B cell (primary cell): ENCODE measurements at regions not wholly inside any gene's neighbourhood (a gene's known extent, or its start where the extent isn't known, plus 50 kb on each side); places are given as distances from the start of the nearest gene placed in this dataset.

Source experiments
- ATAC-seq: fragments of 200-7000 bp; cut with Tn5 transposase; one replicate; pipeline ENCODE4 v1.10.0; 2021; ENCODE audit warnings: low read depth, mild to moderate bottlenecking, moderate number of reproducible peaks, moderate library complexity
- CTCF ChIA-PET: fragments of 350-600 bp; sonication (Branson Sonifier 250); formaldehyde crosslinking; loops from one replicate; lab custom pipeline; 2021; ENCODE audit warnings: antibody characterized with exemption, inconsistent platforms; lab: Charles Lee
- POLR2A ChIA-PET: fragments of 350-600 bp; sonication (Branson Sonifier 250); formaldehyde crosslinking; loops from one replicate; lab custom pipeline; 2021; ENCODE audit warnings: antibody characterized with exemption; lab: Charles Lee
- DNase-seq: peaks from one replicate; pipeline ENCODE4 v3.0.0; 2013
- H2AFZ ChIP-seq: 2 replicates; pipeline ENCODE4 v1.6.1; 2012; ENCODE audit warnings: mild to moderate bottlenecking, low read depth, low read length; ENCODE audit not compliant: insufficient read depth, poor library complexity, severe bottlenecking
- H3K27ac ChIP-seq, 2 donors: 1 replicate in 1 of 2; 2 replicates in 1 of 2; pipeline ENCODE4 v1.5.1; 2012 to 2013; ENCODE audit warnings: low read length in 2 of 2, mild to moderate bottlenecking in 2 of 2, moderate library complexity in 1 of 2
- H3K27me3 ChIP-seq, 4 experiments: fragments of 200-600 bp in 1 of 4; sonication (generic) in 1 of 4; replicated peaks in 1 of 4; 1 replicate in 2 of 4; 2 replicates in 2 of 4; pipeline versions ENCODE4 v1.6.1 to v1.7.0; 2013 to 2016; ENCODE audit warnings: low read length in 3 of 4, mild to moderate bottlenecking in 2 of 4, mixed read lengths in 1 of 4, moderate library complexity in 1 of 4; ENCODE audit not compliant: insufficient read depth in 4 of 4, control insufficient read depth in 3 of 4; ENCODE audit errors: control extremely low read depth in 1 of 4
- H3K36me3 ChIP-seq, 2 experiments: replicated peaks in 1 of 2; 1 replicate in 1 of 2; 2 replicates in 1 of 2; pipeline versions ENCODE4 v1.6.1 to v1.7.1; 2013; ENCODE audit warnings: low read length in 1 of 2; ENCODE audit not compliant: insufficient read depth in 2 of 2, control insufficient read depth in 1 of 2; ENCODE audit errors: control extremely low read depth in 1 of 2, extremely low read depth in 1 of 2
- H3K4me1 ChIP-seq, 2 donors: fragments of 200-600 bp in 1 of 2; sonication (generic) in 1 of 2; 1 replicate in 1 of 2; 2 replicates in 1 of 2; pipeline versions ENCODE4 v1.5.1 to v1.6.1; 2013 to 2017; ENCODE audit warnings: low read length in 2 of 2; ENCODE audit not compliant: control insufficient read depth in 2 of 2, insufficient read depth in 2 of 2
- H3K4me2 ChIP-seq: replicated peaks from 2 replicates; pipeline ENCODE3; 2012; ENCODE audit warnings: mild to moderate bottlenecking, low read depth, low read length; ENCODE audit not compliant: poor library complexity, severe bottlenecking
- H3K4me3 ChIP-seq, 5 experiments: fragments of 200-600 bp in 1 of 5; sonication (generic) in 1 of 5; 1 replicate in 3 of 5; 2 replicates in 2 of 5; pipeline versions ENCODE4 v1.5.1 to v1.7.0; 2011 to 2016; ENCODE audit warnings: low read length in 4 of 5, mild to moderate bottlenecking in 4 of 5, low read depth in 2 of 5, control low read depth in 1 of 5, moderate library complexity in 1 of 5; ENCODE audit not compliant: insufficient read depth in 1 of 5; ENCODE audit errors: control extremely low read depth in 1 of 5, extremely low read depth in 1 of 5
- H3K79me2 ChIP-seq: fragments of 200-600 bp; sonication (generic); one replicate; pipeline ENCODE4 v1.6.0; 2016; ENCODE audit warnings: low read length; ENCODE audit not compliant: control insufficient read depth, insufficient read depth
- H3K9ac ChIP-seq: fragments of 200-600 bp; sonication (generic); 2 replicates; pipeline ENCODE4 v1.6.1; 2017; ENCODE audit warnings: mild to moderate bottlenecking, low read length, moderate library complexity
- H3K9me3 ChIP-seq, 3 donors: one replicate each; pipeline versions ENCODE4 v1.6.1 to v1.7.1; 2013; ENCODE audit warnings: low read length in 2 of 3; ENCODE audit not compliant: control insufficient read depth in 2 of 3, insufficient read depth in 1 of 3; ENCODE audit errors: control extremely low read depth in 1 of 3
- H4K20me1 ChIP-seq: 2 replicates; pipeline ENCODE4 v1.6.0; 2012; ENCODE audit warnings: mild to moderate bottlenecking, low read length; ENCODE audit not compliant: insufficient read depth, control insufficient read depth, poor library complexity, severe bottlenecking
- H3K27ac Mint-ChIP-seq: one replicate; pipeline ENCODE4 v1.8.0; 2021; ENCODE audit warnings: mixed read lengths
- H3K27me3 Mint-ChIP-seq: one replicate; pipeline ENCODE4 v1.8.0; 2021; ENCODE audit warnings: mixed read lengths
- H3K4me1 Mint-ChIP-seq: one replicate; pipeline ENCODE4 v1.8.0; 2021; ENCODE audit warnings: mixed read lengths
- H3K4me3 Mint-ChIP-seq: one replicate; pipeline ENCODE4 v1.8.0; 2021; ENCODE audit warnings: mixed read lengths
- H3K9me3 Mint-ChIP-seq: one replicate; pipeline ENCODE4 v1.8.0; 2022; ENCODE audit warnings: mixed read lengths; ENCODE audit not compliant: insufficient read depth
- EZH2 ChIP-seq: IDR thresholded peaks from 2 replicates; pipeline ENCODE4 v1.6.1; 2012; ENCODE audit warnings: borderline replicate concordance, low read depth, mild to moderate bottlenecking, moderate library complexity, low read length; ENCODE audit not compliant: insufficient read depth, poor library complexity, severe bottlenecking
- WGBS: methylation state at CpG from one replicate; pipeline ENCODE4 v1.1.5; 2013; ENCODE audit warnings: missing lambda C conversion rate; ENCODE audit not compliant: insufficient coverage; 5-methylcytosine and 5-hydroxymethylcytosine counted together
- intact Hi-C: fragments of 100-400 bp; cut with micrococcal nuclease; formaldehyde crosslinking; loops from one replicate; pipeline ENCODE4 v1.10.0; 2022
- TF ChIP-seq, protein P1 (sequence below): fragments of 200-600 bp; IDR thresholded peaks from one replicate; pipeline ENCODE4 v1.8.0; 2022; ENCODE audit warnings: antibody characterized with exemption, mild to moderate bottlenecking

DNA sequence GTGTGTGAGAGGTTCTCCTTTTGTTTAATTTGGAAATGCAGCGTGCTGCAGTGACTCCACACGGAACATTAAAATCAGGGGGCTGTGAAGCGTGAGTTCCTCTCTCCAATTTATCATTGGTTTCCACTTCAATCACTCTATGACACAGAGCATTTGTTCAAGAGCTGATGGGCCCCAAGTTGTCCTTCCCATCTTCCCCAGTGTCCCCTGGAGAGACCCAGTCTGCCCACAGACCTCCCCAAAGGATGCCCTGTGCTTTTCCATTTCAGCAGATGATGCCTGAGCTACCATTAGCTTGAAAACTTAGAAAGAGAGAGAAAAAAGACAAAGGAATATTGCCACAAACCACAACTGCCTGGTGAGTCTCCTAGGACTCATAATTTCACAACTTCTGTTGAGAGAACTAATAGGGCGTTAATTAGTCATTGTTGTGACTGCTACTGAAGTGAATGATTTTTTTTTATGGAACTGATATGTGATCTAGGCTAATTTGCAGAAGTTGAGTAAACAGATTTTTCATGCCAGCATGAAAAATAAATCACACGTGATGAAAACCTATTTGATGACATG lies 772.7 kb downstream of the SEMA5A start:
- WGBS: 80% methylated on average over 1 of the region's 5 CpGs
- DNase-seq: no peak
- H4K20me1 ChIP-seq: no peaks in the 10 kb centered on the region
- H3K9me3 ChIP-seq: peaks cover 0 to 3% (median 0%) of the 10 kb centered on the region in 3 donors
- H3K9ac ChIP-seq: no peak overlapping the region
- no peaks in the 10 kb centered on the region for H3K27me3 Mint-ChIP-seq
- H3K4me1 ChIP-seq: no peaks in the 10 kb centered on the region
- H3K4me3 ChIP-seq: no peak overlapping the region
- no peak overlapping the region for H2AFZ ChIP-seq
- TF ChIP-seq, protein P1, sequence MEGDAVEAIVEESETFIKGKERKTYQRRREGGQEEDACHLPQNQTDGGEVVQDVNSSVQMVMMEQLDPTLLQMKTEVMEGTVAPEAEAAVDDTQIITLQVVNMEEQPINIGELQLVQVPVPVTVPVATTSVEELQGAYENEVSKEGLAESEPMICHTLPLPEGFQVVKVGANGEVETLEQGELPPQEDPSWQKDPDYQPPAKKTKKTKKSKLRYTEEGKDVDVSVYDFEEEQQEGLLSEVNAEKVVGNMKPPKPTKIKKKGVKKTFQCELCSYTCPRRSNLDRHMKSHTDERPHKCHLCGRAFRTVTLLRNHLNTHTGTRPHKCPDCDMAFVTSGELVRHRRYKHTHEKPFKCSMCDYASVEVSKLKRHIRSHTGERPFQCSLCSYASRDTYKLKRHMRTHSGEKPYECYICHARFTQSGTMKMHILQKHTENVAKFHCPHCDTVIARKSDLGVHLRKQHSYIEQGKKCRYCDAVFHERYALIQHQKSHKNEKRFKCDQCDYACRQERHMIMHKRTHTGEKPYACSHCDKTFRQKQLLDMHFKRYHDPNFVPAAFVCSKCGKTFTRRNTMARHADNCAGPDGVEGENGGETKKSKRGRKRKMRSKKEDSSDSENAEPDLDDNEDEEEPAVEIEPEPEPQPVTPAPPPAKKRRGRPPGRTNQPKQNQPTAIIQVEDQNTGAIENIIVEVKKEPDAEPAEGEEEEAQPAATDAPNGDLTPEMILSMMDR: no peak
- TF ChIP-seq EZH2: no peak
- CTCF ChIA-PET: interaction anchor here (0.7 kb wide), 1 partner anchor 778 kb away, joined by 3 read pairs; no protein-coding TSS in a partner anchor
- H3K4me2 ChIP-seq: no peak overlapping the region
- H3K9me3 Mint-ChIP-seq: no peaks in the 10 kb centered on the region
- no peak for ATAC-seq
- no peak overlapping the region for H3K4me3 Mint-ChIP-seq
- intact Hi-C loops: no loop called here
- no peaks in the 10 kb centered on the region for H3K4me1 Mint-ChIP-seq
- H3K79me2 ChIP-seq: no peaks in the 10 kb centered on the region
- H3K27ac ChIP-seq: no peak overlapping the region
- POLR2A ChIA-PET: no interaction called here
- no peak overlapping the region for H3K27ac Mint-ChIP-seq
- no peaks in the 10 kb centered on the region for H3K27me3 ChIP-seq
- no peaks in the 10 kb centered on the region for H3K36me3 ChIP-seq

DNA sequence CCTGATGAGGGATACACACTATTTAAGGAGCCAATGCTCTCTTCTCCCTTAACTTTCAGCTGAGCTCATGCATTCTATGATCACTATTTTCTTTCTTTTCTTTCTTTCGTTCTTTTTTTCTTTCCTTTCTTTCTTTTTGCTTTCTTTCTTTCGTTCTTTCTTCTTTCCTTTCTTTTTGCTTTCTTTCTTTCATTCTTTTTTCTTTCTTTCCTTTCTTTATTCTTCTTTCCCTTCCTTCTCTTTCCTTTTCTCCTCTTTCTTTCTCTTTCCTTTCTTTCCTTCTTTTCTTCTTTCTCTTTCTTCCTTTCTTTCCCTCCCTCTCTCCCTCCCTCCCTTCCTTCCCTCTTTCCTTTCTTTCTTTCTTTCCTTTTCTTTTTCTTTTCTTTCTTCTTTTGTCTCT lies 761.2 kb downstream of the SEMA5A start:
- Histone ChIP-seq H2AFZ (no peak overlapping the region), H3K4me2 (no peak overlapping the region), H3K27ac (no peak overlapping the region), H3K4me3 (no peak overlapping the region), H3K9ac (no peak overlapping the region), H3K9me3 (no peaks in the 10 kb centered on the region), H3K79me2 (no peaks in the 10 kb centered on the region), H3K4me1 (no peaks in the 10 kb centered on the region), H4K20me1 (no peaks in the 10 kb centered on the region), H3K36me3 (no peaks in the 10 kb centered on the region), H3K27me3 (no peaks in the 10 kb centered on the region)
- no peak overlapping the region for H3K27ac Mint-ChIP-seq
- WGBS: 79% methylated on average over 2 of the region's 2 CpGs
- no peaks in the 10 kb centered on the region for H3K4me1 Mint-ChIP-seq
- POLR2A ChIA-PET: no interaction called here
- intact Hi-C loops: no loop called here
- peaks cover 7% of the 10 kb centered on the region for H3K9me3 Mint-ChIP-seq
- ATAC-seq (no peak), DNase-seq (no peak)
- no peak overlapping the region for H3K4me3 Mint-ChIP-seq
- CTCF ChIA-PET: no interaction called here
- H3K27me3 Mint-ChIP-seq: no peaks in the 10 kb centered on the region
- TF ChIP-seq, protein P1: peak; percentile 31
- TF ChIP-seq EZH2: no peak
